Large intestine (tissue), 3 donors: ENCODE measurements at regions not wholly inside any gene's neighbourhood (a gene's known extent, or its start where the extent isn't known, plus 50 kb on each side); places are given as distances from the start of the nearest gene placed in this dataset.

Experiments
- DNase-seq, 2 donors: peaks; one replicate each; pipeline versions ENCODE4 v3.0.0 to v3.0.0-alpha.2; 2013
- H3K27ac ChIP-seq: one replicate; pipeline ENCODE4 v1.5.1; 2013; ENCODE audit warnings: low read length
- H3K27me3 ChIP-seq: 2 replicates; pipeline ENCODE4 v1.6.1; 2013; ENCODE audit warnings: low read length; ENCODE audit not compliant: control insufficient read depth, insufficient read depth
- H3K36me3 ChIP-seq: 2 replicates; pipeline ENCODE4 v1.6.1; 2013; ENCODE audit warnings: low read length; ENCODE audit not compliant: control insufficient read depth, insufficient read depth
- H3K4me1 ChIP-seq: one replicate; pipeline ENCODE4 v1.6.1; 2013; ENCODE audit warnings: low read length; ENCODE audit not compliant: control insufficient read depth, insufficient read depth
- H3K4me3 ChIP-seq: one replicate; pipeline ENCODE4 v1.5.1; 2013; ENCODE audit warnings: low read length
- H3K9me3 ChIP-seq: one replicate; pipeline ENCODE4 v1.6.1; 2013; ENCODE audit warnings: mild to moderate bottlenecking, low read depth, low read length, moderate library complexity; ENCODE audit not compliant: control insufficient read depth
- WGBS: methylation state at CpG from one replicate; pipeline ENCODE4 v1.1.5; 2013; ENCODE audit warnings: low lambda C conversion rate; ENCODE audit not compliant: insufficient coverage; 5-methylcytosine and 5-hydroxymethylcytosine counted together

- Histone ChIP-seq H3K4me1 (no peaks in the 10 kb centered on the region), H3K4me3 (no peak overlapping the region), H3K27ac (no peak overlapping the region), H3K36me3 (no peaks in the 10 kb centered on the region), H3K9me3 (no peaks in the 10 kb centered on the region), H3K27me3 (no peaks in the 10 kb centered on the region)
- DNase-seq = no peak
Observed at GRCh38 chr4:65202853-65203236, 467.4 kb downstream of the EPHA5 start.

DNA sequence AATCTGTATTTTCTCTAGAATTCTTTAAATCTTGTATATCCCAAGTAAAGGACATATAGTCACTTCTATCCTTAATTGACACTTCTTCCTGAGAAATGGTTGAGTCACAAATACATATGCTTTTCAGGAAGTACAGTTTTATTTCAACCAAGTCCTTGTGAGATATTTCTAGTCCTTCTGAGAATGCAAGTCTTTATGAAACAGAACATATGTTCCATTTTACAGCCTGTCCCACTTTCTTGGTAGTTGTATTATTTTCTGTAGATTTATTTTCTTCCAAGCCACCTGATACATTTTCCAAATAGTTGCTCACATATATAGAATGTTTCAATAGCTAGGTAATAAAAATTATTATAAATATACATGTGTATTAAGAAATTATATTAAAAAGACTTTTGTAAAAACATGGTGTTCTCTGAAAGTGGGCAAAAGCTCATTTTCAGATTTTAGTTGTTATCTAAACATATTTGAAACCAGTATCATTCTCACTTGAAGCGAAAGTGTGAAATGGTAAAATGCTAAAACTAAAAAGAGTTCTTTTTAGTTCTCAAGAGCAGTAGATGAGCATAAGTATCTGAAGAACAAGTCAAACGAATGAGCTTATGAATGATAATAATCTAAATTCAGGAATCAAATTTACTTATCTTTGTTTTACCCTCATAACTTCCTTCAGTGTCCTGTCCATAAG, 468.0 kb downstream of the EPHA5 start:
- Histone ChIP-seq H3K36me3 (no peaks in the 10 kb centered on the region), H3K4me1 (no peaks in the 10 kb centered on the region), H3K4me3 (no peak overlapping the region), H3K27ac (no peak overlapping the region), H3K9me3 (no peaks in the 10 kb centered on the region), H3K27me3 (no peaks in the 10 kb centered on the region)
- no peak for DNase-seq
- WGBS = 69% methylated on average over 2 of the region's 2 CpGs

- WGBS = no CpG with 5 or more reads among the region's 5 CpGs
- H3K27ac ChIP-seq = no peak overlapping the region
- DNase-seq = no peak
- no peaks in the 10 kb centered on the region for H3K36me3 ChIP-seq
- no peaks in the 10 kb centered on the region for H3K9me3 ChIP-seq
- H3K27me3 ChIP-seq = no peaks in the 10 kb centered on the region
- no peak overlapping the region for H3K4me3 ChIP-seq
- no peaks in the 10 kb centered on the region for H3K4me1 ChIP-seq
Observed at GRCh38 chr4:65195666-65196065, 474.6 kb downstream of the EPHA5 start.

GRCh38 chr4:65195002-65195401, 475.3 kb downstream of the EPHA5 start:
- no CpG with 5 or more reads among the region's 2 CpGs for whole genome bisulfite sequencing
- H3K27ac ChIP-seq = no peak overlapping the region
- no peaks in the 10 kb centered on the region for H3K36me3 ChIP-seq
- DNase-seq = no peak
- H3K4me3 ChIP-seq = no peak overlapping the region
- no peaks in the 10 kb centered on the region for H3K27me3 ChIP-seq
- no peaks in the 10 kb centered on the region for H3K9me3 ChIP-seq
- no peaks in the 10 kb centered on the region for H3K4me1 ChIP-seq

DNA sequence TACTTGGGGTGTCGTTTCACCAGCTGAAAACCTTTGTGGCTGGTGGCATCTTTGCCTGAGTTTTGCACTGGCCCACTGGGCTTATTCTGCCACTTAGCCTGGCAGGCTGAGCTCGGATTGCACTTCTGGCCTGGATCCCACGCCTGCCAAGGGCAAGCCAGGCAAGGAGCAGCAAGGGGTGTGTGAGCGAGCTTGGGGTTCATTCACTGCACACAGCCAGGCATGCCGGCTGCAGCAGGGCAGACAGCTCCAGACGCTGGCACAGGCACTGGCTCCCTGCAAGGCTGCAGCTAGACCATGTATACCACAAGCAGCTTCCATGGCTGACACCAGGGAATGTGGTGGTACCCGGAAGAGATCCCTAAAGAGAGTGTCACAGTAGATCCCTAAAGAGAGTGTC, 476.3 kb downstream of the EPHA5 start:
- no CpG with 5 or more reads among the region's 7 CpGs for WGBS
- no peaks in the 10 kb centered on the region for H3K4me1 ChIP-seq
- no peak overlapping the region for H3K27ac ChIP-seq
- no peaks in the 10 kb centered on the region for H3K9me3 ChIP-seq
- no peak for DNase-seq
- H3K27me3 ChIP-seq = no peaks in the 10 kb centered on the region
- no peaks in the 10 kb centered on the region for H3K36me3 ChIP-seq
- no peak overlapping the region for H3K4me3 ChIP-seq

- no peak overlapping the region for H3K4me3 ChIP-seq
- WGBS = 100% methylated on average over 1 of the region's 2 CpGs
- no peak overlapping the region for H3K27ac ChIP-seq
- H3K27me3 ChIP-seq = no peaks in the 10 kb centered on the region
- no peaks in the 10 kb centered on the region for H3K4me1 ChIP-seq
- H3K9me3 ChIP-seq = no peaks in the 10 kb centered on the region
- no peak for DNase-seq
- H3K36me3 ChIP-seq = no peaks in the 10 kb centered on the region
Observed at GRCh38 chr4:65190780-65191179, 479.5 kb downstream of the EPHA5 start.

DNA sequence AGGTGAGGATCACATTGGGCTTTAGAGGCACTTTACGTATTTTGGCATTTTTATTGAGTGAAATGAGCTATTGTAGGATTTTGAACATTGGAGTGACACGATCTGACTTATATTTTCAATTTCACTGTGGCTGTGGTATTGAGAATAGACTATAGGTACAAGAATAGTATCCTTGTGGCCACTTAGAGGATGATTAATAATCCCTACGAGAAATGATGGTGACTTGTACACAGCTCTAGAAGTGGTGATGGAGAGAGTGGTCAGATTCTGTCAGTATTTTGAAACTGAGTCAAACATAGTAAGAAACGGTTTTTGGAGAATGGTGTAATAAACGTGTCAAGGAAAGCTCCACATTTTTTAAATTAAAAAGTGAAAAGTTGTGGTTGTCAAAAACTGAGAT, 494.7 kb downstream of the EPHA5 start:
- Histone ChIP-seq H3K36me3 (no peaks in the 10 kb centered on the region), H3K4me3 (no peak overlapping the region), H3K27me3 (no peaks in the 10 kb centered on the region), H3K27ac (no peak overlapping the region), H3K9me3 (peaks cover 4% of the 10 kb centered on the region), H3K4me1 (no peaks in the 10 kb centered on the region)
- 90% methylated on average over 3 of the region's 5 CpGs for WGBS
- no peak for DNase-seq

- no peak overlapping the region for H3K4me3 ChIP-seq
- WGBS = no CpG with 5 or more reads among the region's 6 CpGs
- no peaks in the 10 kb centered on the region for H3K36me3 ChIP-seq
- no peak for DNase-seq
- no peaks in the 10 kb centered on the region for H3K4me1 ChIP-seq
- H3K27ac ChIP-seq = no peak overlapping the region
- H3K9me3 ChIP-seq = no peaks in the 10 kb centered on the region
- H3K27me3 ChIP-seq = no peaks in the 10 kb centered on the region
Observed at GRCh38 chr4:65170768-65171514, 499.3 kb downstream of the EPHA5 start.

- Histone ChIP-seq H3K36me3 (no peaks in the 10 kb centered on the region), H3K4me3 (no peak overlapping the region)
Observed at GRCh38 chr4:65167719-65168118, 502.6 kb downstream of the EPHA5 start.

GRCh38 chr4:65152205-65152604, 518.1 kb downstream of the EPHA5 start:
- H3K27me3 ChIP-seq = no peaks in the 10 kb centered on the region
- no peaks in the 10 kb centered on the region for H3K36me3 ChIP-seq
- no peak overlapping the region for H3K27ac ChIP-seq
- no peak for DNase-seq
- H3K9me3 ChIP-seq = no peaks in the 10 kb centered on the region
- no peak overlapping the region for H3K4me3 ChIP-seq
- H3K4me1 ChIP-seq = no peaks in the 10 kb centered on the region

More at GRCh38 chr4:65167719-65168118, 502.6 kb downstream of the EPHA5 start:
- Histone ChIP-seq H3K4me1 (no peaks in the 10 kb centered on the region), H3K27me3 (no peaks in the 10 kb centered on the region), H3K9me3 (no peaks in the 10 kb centered on the region), H3K27ac (no peak overlapping the region)
- DNase-seq = no peak
- 77% methylated on average over 3 of the region's 3 CpGs for WGBS

- no peak for DNase-seq
- Histone ChIP-seq H3K36me3 (no peaks in the 10 kb centered on the region), H3K9me3 (no peaks in the 10 kb centered on the region), H3K27me3 (no peaks in the 10 kb centered on the region), H3K27ac (no peak overlapping the region), H3K4me1 (no peaks in the 10 kb centered on the region), H3K4me3 (no peak overlapping the region)
- WGBS = no CpG with 5 or more reads among the region's 1 CpG
Observed at GRCh38 chr4:65139998-65140397, 530.3 kb downstream of the EPHA5 start.
